ENCODE measurements at regions not wholly inside any gene's neighbourhood (a gene's known extent, or its start where the extent isn't known, plus 50 kb on each side); places are given as distances from the start of the nearest gene placed in this dataset.

GRCh38 chr12:111078731-111079130 is 158.4 kb upstream of the MYL2 start:
- no peak for DNase-seq (ENCODE audit: low read depth in 2 of 2)

GRCh38 chr12:111076611-111077451 is 156.5 kb upstream of the MYL2 start:
- no peak for DNase-seq (ENCODE audit: low read depth in 2 of 2)

DNA sequence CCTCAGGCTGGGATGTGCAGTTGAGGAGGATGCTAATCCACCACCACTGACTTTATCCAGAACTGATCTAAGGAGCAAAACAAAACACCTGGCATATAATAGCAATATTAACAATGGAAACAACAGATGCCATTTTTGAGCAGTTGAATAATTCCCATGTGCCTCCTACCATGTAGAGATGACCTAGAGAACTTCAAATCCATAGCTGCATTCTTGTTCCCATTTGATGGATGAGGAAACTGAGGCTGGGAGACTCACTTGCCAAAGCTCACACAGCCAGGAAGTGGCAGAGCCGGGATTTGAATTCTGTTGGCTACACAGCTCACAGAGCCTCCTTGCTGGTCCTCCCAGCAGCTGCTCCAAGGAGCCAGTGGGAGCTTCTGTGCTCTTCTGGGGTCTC is 155.8 kb upstream of the MYL2 start:
- DNase-seq (ENCODE audit: low read depth in 2 of 2) = no peak

DNA sequence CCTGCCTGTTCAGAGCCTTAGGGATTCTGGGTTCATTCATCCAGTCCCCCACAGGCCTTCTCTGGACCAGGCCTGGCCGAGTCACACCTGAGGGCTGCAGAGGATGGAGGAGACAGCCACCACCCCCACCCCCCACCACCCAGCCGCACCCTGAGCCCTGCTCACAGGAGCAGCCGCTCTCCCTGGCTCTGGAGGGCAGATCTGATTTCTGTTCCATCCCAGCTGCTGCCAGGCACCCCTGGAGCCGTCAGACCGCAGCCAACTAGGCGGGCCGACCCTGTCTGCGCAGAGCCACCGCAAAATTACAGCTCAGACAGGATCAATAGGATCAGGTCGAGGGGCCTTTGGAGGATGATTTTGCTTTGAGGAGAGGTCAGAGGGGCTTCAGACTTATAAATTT is 154.6 kb upstream of the MYL2 start:
- no peak for DNase-seq (ENCODE audit: low read depth in 2 of 2)

DNA sequence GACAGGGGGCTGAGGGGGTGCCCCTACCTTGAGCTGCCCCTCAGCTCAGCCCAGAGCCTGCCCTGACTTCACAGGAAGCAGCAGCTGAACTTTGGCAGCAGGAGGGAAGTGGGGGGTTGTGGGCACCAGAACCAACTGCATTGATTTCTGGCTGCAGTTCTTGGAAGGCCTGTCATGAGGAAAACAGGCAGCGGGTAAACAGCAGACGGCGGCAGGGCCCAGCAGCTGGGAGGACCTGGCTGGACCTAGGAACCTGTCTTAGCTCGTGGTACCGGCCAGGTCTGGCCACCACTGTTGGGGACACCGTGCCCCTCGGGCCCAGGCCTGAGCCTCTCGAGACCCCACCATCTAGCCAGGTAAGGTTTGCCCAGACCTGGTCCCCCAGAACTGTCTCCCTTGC is 154.2 kb upstream of the MYL2 start:
- DNase-seq (ENCODE audit: low read depth in 2 of 2) = no peak

DNA sequence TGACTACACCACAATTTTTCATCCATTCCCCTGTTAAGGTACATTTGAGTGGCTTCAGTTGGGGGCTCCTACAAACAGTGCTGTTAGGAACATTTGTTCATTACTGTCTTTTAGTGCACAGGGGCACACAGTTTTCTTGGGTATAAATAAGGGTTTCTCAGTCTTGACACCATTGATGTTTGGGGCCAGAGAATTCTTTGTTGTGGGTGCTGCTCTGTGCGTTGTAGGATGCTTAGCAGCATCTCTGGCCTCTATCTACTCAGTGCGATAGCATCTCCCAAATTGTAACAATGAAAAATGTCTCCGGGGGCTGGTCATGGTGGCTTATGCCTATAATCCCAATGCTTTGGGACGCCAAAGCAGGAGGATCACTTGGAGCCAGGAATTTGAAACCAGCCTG is 153.0 kb upstream of the MYL2 start:
- DNase-seq (ENCODE audit: low read depth in 2 of 2) = no peak

- no peak for DNase-seq (ENCODE audit: low read depth in 2 of 2)
Observed at GRCh38 chr12:111072299-111072698, 151.9 kb upstream of the MYL2 start.

DNA sequence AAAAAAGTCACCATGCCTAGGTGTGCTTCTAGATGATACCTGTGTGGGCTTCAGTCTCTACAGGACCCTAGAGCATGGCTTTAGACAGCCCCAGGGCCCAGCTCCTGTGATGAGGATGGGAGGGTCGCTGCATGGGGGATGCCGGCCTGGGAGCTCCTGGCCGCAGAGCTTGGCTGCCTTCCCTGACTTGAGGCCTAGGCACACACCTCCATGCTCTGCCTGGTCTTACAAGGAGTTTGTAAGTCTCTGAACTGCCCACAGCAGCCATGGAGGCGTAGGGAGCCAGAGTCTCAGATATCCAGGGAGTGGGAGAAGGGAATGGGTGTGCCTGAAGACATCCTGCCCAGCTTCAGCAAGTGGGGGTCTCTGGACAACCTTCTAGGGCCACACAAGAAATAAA is 149.5 kb upstream of the MYL2 start:
- DNase-seq (ENCODE audit: low read depth in 2 of 2) = no peak

- DNase-seq (ENCODE audit: low read depth in 2 of 2) = no peak
Observed at GRCh38 chr12:111068290-111068689, 147.9 kb upstream of the MYL2 start.

DNA sequence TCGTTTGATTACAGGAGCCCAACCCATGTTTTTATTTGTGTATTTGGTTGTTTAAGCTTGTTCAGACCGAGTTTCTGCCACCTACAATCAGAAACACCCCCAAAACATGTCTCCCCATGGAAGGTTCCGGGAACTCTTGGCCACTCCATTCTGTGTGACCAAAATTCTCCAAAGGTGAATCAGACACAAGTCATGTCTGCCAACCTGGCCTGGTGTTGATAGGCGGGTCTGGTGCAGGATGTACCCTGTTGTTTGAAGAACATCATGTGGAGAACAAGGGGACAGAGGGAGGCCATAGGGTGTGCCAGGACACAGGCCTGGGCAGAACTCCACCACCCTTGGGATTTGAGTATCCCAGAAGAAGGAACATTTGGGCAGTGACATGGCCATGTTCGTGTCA is 147.1 kb upstream of the MYL2 start:
- DNase-seq (ENCODE audit: low read depth in 2 of 2) = no peak

DNA sequence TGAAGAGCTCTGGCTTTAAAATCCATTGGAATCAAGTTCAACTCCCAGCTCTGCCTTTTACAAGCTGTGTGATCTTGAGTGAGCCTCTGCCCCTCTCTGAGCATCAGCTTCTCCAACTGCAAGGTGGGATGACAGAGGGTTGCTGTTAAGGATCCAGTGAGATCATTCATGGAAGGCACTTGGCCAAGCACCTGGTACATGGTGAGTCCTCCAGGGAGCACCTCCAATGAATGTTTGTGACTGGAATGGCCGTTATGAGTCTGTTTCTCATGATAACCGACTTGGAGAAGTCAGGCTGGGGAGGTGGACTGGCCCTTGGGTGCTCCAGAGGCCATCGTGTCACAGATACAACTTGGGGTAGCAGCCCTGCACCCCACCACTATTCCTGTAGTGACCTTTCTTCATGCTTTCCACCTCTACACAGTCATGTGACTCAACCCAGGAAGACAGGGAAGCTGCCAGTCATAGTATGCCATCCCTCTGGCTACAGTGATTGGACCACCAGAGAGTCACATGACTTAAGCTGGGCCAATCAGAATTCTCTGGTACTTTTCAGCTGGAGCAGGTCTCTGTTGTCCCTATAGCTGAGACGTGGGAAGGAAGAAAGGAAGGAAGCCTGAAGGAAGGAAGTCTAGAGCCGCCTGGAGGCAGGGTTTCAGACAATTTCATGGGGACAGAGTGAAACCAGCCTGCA is 146.5 kb upstream of the MYL2 start:
- no peak for DNase-seq (ENCODE audit: low read depth in 2 of 2)

- DNase-seq (ENCODE audit: low read depth in 2 of 2) = no peak
Observed at GRCh38 chr12:111064982-111065381, 144.6 kb upstream of the MYL2 start.

DNA sequence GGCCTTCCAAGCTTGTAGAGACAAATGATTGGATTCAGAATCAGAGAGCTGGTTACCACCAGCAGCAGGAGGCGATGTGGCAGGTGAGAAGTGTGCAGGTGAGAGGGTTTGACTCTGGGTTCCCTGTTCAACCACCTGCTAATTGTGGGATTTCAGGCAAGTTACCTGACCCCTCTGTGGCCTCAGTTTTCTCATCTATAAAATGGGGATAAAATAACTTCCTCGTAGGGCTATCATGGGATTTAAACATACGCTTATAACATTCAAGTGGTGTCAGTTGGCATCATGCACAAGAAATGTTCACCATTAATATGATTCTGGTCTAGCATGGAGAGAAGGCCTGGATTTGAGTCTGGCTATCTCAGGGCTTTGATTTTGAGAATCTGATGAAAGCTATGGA is 143.8 kb upstream of the MYL2 start:
- no peak for DNase-seq (ENCODE audit: low read depth in 2 of 2)

DNA sequence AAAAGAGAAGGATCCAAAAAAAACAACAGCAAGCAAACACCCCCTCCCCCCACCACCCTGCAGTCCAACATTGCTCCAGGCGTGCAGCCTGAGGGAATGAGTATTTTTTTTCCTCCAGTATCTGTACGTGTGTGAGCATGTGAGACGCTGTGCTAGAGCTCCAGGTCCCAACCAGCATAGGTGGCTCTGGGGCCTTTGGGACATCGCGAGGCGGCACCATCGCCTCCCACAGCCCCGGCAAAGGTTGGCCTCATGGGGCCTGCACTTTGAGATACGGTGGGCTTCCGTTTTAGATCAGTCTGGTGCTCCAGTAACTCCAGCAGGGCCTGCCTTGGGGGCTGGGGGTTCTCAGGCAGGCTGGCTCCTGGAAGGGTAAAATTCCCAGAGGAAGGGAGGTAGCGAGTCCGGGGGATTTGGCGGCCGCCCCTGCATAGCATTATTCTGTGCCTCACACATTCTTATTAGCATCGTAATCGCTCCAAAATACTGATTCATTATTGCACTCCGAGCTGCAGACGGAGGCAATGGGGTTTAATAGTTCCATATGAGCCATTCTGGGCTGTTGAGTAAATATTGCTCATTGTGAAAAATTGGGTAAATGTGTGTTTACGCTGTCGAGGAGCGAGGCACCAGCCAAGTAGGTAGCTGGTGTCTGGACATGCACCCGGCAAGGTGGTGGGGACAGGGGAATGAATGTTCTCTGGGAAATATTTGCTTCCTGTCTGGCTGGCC is 143.1 kb upstream of the MYL2 start:
- DNase-seq (ENCODE audit: low read depth in 2 of 2) = no peak

- DNase-seq (ENCODE audit: low read depth in 2 of 2) = no peak
Observed at GRCh38 chr12:111057701-111058425, 137.5 kb upstream of the MYL2 start.

DNA sequence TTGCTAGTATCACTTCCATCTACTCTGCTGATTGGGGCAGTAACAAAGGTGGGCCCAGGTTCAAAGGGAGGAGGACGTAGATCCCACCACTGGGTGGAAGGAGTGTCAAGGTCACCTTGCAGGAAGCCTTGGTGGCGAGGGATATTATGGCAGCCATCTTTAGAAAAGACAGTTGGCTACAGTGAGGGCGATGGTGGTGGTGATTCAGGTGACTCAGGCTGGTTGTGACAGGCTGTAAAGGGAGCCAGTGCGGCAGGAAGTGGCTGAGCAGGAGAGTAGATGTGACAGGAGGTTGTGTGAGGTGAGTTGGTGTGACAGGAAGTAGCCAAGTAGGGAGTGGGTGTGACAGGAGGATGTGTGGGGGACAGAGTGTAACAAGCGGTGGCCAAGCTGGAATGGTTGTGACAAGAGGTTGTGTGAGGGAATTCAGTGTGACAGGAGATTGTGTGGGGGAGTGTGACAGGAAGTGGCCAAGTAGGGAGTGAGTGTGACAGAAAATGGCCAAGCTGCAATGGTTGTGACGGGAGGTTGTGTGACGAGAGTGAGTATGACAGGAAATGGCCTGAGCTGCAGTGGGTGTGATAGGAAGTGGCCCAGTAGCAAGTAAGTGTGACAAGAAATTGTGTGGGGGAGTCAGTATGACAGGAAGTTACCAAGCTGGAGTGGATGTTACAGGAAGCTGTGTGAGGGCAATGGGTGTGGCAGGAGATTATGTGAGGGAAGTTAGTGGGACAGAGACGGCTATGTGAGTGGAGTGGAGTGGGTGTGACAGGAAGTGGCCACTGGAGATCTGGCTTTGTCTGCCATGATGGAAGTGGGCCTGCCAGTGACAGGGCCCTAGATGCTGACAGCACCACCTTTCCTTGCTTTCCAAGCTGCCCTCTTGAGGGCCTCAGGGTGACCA is 136.5 kb upstream of the MYL2 start:
- peak in 1 of 2 donors; percentile 49 for DNase-seq (ENCODE audit: low read depth in 2 of 2)

GRCh38 chr12:111055181-111055880 is 135.0 kb upstream of the MYL2 start:
- no peak for DNase-seq (ENCODE audit: low read depth in 2 of 2)

GRCh38 chr12:111048991-111049390 is 128.6 kb upstream of the MYL2 start:
- DNase-seq (ENCODE audit: low read depth in 2 of 2) = no peak

DNA sequence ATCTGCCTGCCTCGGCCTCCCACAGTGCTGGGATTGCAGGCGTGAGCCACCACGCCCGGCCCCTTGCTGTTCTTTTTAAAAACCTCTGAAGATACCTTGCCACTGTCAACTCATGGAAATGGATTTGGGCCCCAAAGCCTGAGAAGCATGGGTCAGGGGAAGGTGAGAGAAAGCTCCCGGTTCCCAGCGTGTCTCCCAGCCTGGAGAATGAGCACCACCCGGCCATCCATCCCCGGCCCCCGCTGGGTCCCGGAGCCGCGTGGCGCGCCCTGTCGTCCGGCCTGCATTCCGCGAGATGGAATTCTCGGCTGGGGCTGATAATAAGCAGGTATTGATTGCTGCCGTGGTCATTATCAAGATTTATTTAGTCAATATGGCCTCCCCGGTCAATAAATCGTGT is 126.5 kb upstream of the MYL2 start:
- DNase-seq (ENCODE audit: low read depth in 2 of 2) = no peak

- DNase-seq (ENCODE audit: low read depth in 2 of 2) = no peak
Observed at GRCh38 chr12:111045941-111046340, 125.6 kb upstream of the MYL2 start.
